Astrocyte of the cerebellum (primary cell): ENCODE measurements at regions not wholly inside any gene's neighbourhood (a gene's known extent, or its start where the extent isn't known, plus 50 kb on each side); places are given as distances from the start of the nearest gene placed in this dataset.

Experiments used
- DNase-seq: peaks from one replicate; pipeline ENCODE4 v3.0.0-alpha.2; 2011; ENCODE audit warnings: low read depth
- H3K4me3 ChIP-seq: 2 replicates; pipeline ENCODE4 v1.5.1; 2011; ENCODE audit warnings: mild to moderate bottlenecking, low read depth, low read length, moderate library complexity
- CTCF ChIP-seq: IDR thresholded peaks from 2 replicates; pipeline ENCODE4 v1.5.1; 2012; ENCODE audit warnings: low read length, low read depth, moderate library complexity, mild to moderate bottlenecking; ENCODE audit errors: missing control alignments
- in situ Hi-C: cut with HindIII; loops from 2 replicates; pipeline ENCODE4 v1.10.0; 2017; ENCODE audit warnings: low sequenced_read_pairs

- H3K4me3 ChIP-seq: no peak overlapping the region
- in situ Hi-C loops: no loop called here
- no peak for TF ChIP-seq CTCF
- DNase-seq: no peak
These were observed 296.2 kb upstream of the FAT1 start for GRCh38 chr4:187019896-187020295.

GRCh38 chr4:187020676-187021075 lies 297.0 kb upstream of the FAT1 start:
- no peak overlapping the region for H3K4me3 ChIP-seq
- no peak for DNase-seq
- no peak for TF ChIP-seq CTCF
- in situ Hi-C loops: no loop called here

GRCh38 chr4:187021436-187022205 lies 298.0 kb upstream of the FAT1 start:
- no peak for DNase-seq
- no peak for TF ChIP-seq CTCF
- no peak overlapping the region for H3K4me3 ChIP-seq
- in situ Hi-C loops: no loop called here

- no peak overlapping the region for H3K4me3 ChIP-seq
- in situ Hi-C loops: no loop called here
- DNase-seq: no peak
- TF ChIP-seq CTCF: no peak
These were observed 303.6 kb upstream of the FAT1 start for GRCh38 chr4:187027272-187027671.

- DNase-seq: no peak
- no peak overlapping the region for H3K4me3 ChIP-seq
- no peak for TF ChIP-seq CTCF
- in situ Hi-C loops: no loop called here
These were observed 318.6 kb upstream of the FAT1 start for GRCh38 chr4:187042251-187042650.

GRCh38 chr4:187046471-187046870 lies 322.8 kb upstream of the FAT1 start:
- in situ Hi-C loops: no loop called here
- DNase-seq: no peak
- no peak overlapping the region for H3K4me3 ChIP-seq
- no peak for TF ChIP-seq CTCF
